GM19043 (cell line): ENCODE measurements at regions not wholly inside any gene's neighbourhood (a gene's known extent, or its start where the extent isn't known, plus 50 kb on each side); places are given as distances from the start of the nearest gene placed in this dataset.

Experiments used
- ATAC-seq: cut with Tn5 transposase; IDR thresholded peaks from one replicate; pipeline ENCODE4 v1.9.1; 2021; ENCODE audit warnings: low read depth; ENCODE audit not compliant: unreplicated experiment

DNA sequence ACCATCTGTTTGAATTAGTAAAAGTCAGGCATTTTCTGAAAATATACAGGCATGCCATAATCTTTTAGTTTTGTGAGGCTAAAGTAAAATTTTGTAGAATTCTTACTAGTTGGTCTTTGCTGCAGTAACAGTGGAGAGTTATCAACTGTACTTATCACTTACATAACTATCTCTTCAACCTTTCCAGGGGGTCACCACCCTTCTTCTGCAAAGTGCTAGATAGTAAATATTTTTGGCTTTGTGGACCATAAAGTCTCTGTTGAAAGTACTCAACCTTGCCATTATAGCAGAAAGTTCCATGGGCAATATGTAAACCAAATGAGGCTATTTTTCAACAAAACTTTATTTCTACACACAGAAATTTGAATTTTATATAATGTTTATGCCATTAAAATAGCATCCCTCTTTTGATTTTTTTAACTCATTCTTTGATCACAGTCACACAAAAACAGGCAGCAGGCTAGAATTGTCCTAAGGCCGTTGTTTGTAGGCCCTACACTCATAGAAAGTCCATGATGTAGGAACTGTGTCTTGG is 59.5 kb upstream of the KLF6 start:
- no peak for ATAC-seq

DNA sequence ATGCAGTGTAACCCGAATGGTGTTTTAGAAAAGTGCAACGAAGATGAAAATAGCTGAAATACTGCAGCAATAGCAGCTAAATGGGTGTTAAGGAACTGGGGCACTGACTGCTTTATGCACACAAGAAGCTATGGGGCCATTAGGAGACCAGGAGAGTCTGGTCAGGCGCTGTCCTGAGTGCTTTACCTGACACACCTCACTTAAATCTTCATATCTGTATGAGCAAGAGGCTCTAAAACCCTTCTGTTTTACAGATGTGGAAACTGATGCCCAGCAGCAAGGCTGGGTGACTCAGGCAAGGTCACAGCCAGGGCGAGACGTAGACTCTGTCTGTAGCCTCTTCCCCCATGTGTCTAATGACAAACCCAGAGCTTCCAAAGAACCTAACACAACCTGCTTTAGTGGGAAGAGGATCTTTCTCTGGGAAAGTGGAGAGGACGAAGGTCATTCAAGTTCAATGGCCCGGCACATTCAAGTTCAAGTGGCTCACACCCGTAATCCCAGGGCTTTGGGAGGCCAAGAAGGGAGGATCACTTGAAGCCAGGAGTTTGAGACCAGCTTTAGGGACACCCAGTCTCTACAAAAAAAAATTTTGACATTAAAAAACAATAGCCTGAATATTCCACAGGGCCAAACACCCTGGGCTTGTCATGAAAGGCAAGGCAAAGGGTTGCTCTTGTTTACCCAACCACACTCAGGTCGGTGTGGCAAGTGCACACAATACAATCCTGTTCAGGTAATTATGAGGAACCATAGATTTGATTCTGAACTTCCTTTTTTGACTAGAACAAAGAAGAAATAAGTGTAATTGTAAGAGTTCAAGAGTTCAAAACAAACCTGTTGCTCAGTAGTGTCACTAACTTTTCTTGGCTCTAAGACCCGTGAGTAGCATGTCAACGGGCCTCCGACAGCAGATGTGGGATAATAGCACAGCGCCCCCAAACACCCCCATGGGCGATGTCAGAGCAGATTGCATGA is 53.7 kb upstream of the KLF6 start:
- no peak for ATAC-seq

DNA sequence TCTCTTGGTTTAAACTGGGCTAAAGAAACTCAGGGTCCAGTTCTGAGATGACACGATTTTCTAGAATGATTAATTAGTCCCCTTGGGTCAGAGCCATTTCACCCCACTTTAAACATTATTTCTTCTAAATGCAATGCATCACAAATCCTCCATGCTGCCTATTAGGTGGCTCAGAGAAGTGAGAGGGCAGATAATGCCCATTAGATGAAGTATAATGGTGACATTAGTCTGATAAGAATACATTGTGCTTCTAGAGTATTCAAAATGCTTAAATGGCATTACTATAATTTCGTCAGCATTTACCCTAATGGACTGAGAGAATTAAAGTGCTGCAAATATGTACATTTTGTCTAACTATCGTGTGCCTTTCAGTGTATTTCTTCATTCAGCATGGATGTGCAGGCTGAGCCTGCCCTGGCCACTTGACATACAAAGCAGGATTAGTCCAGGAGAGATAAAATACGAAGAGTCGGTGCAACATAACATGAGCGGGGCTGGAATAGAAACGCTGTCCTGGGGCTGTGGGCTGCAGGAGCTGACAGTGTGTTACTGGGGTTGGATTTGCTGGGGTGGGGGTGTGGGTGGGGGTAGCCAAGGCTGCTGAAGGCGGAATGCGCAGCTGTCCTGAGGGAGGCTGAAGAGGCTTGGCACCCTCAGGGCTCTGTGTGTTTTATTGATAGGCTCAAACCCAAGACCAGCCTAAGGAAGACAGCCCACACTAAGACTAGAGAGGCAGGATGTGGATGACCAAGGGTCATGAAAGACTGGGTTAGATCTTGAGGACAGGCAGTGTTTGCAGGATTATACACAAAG is 52.8 kb upstream of the KLF6 start:
- ATAC-seq: no peak

DNA sequence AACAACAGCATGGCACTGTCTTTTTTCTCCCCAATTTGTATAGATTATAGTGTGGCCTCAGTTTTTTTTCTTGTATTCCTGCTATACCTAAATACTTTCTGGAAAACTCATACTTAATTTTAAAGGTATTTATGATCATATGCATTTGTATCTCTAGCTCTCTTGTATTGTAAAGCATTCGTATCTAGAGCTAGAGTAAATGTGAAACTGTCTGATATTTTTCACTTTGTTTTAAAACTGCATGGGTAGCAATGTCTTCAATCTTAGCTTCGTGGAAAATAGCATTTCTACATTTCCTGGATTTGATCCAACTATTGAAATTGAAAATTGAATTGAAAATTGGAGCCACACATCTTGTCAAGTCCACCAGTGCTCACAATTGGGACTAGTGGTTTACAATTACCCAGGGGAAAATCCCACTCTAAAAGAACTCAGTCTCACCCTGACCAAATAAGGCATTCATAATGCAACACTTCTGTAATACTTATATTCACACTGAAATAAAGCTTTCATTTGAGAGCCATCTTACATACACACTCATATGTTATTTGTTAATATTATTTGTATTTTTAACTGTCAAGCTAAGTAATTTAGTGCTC is 51.3 kb upstream of the KLF6 start:
- ATAC-seq: peak; percentile 46

DNA sequence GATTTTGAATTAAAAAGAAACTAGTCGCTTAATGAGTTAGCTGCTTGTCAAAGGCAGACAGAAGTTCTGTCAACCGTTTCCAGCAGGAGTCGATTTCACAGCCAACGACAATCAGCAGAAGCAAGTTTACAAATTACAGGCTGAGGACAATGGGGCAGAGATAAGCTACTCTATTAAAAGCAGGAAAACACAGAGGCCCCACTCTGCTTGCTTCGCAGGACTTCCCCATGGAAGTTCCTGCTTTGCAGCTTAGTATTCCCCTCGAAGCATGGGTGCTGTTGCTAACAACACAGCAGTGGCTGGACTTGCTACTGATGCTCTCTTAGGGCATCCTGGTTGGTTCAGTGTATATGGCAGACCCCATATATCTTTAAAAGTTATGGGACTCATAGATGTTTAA is 50.8 kb upstream of the KLF6 start:
- no peak for ATAC-seq

DNA sequence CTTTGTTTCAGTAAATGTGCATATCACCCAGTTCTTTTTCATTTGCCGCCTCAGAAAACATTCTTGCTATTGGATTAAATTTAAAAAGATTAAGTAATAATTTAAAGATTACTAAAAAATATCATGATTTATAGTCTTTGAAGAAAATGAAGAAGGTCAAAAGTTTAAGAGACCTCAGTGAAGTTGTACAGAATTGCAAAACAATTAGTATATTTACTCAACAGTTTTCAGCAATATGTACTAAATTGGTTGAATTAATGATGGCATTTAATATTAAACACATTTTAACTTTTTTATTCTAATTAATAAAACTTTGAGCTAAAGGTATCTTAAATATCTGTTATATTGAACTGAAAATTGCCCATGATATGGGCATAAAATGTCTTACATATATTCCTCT is 49.9 kb upstream of the KLF6 start:
- no peak for ATAC-seq
